ENCODE measurements at regions not wholly inside any gene's neighbourhood (a gene's known extent, or its start where the extent isn't known, plus 50 kb on each side); places are given as distances from the start of the nearest gene placed in this dataset.

DNA sequence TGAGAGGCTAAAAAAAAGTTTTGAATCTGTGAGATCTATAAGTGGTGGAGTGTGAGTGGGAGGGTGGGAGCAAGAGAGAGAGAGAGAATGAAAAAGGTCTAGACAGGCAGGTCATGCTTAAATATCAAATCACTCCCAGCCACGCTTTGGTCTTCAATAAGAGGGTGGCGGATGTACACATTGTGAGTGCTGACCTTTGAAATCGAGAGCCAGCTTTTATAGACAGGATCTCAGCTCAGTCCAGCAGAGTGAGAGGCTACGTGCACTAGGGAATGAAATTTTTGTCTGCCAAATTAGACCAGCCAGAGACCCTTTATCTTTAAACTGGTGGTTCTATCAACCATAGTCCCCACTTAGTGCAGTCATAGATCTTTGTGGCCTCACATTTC is 342.3 kb upstream of the PROK2 start (continued):
- no peak for TF ChIP-seq BCL11A (IDR thresholded peaks at IDR 0.05; ENCODE audit: low read depth in 2 of 2, low read length in 2 of 2)
- TF ChIP-seq EZH2 (IDR thresholded peaks at IDR 0.05; ENCODE audit: low read depth, low read length, severe bottlenecking): no peak
- TF ChIP-seq POLR2A (IDR thresholded peaks at IDR 0.05; ENCODE audit: control extremely low read depth in 1 of 2, low read depth in 2 of 2, low read length in 2 of 2): no peak
- no peak for TF ChIP-seq SAP30 (IDR thresholded peaks at IDR 0.05; ENCODE audit: insufficient read depth, insufficient replicate concordance, low read length)
- TF ChIP-seq, protein P1, sequence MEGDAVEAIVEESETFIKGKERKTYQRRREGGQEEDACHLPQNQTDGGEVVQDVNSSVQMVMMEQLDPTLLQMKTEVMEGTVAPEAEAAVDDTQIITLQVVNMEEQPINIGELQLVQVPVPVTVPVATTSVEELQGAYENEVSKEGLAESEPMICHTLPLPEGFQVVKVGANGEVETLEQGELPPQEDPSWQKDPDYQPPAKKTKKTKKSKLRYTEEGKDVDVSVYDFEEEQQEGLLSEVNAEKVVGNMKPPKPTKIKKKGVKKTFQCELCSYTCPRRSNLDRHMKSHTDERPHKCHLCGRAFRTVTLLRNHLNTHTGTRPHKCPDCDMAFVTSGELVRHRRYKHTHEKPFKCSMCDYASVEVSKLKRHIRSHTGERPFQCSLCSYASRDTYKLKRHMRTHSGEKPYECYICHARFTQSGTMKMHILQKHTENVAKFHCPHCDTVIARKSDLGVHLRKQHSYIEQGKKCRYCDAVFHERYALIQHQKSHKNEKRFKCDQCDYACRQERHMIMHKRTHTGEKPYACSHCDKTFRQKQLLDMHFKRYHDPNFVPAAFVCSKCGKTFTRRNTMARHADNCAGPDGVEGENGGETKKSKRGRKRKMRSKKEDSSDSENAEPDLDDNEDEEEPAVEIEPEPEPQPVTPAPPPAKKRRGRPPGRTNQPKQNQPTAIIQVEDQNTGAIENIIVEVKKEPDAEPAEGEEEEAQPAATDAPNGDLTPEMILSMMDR (IDR thresholded peaks at IDR 0.05; ENCODE audit: control extremely low read depth in 1 of 3, insufficient read depth in 1 of 3, low read depth in 1 of 3, low read length in 3 of 3): no peak
- no peak for TF ChIP-seq TEAD4 (IDR thresholded peaks at IDR 0.05; ENCODE audit: low read depth, low read length)

Data from H1 (cell line).